NCI-H1930 (cell line): ENCODE measurements at regions not wholly inside any gene's neighbourhood (a gene's known extent, or its start where the extent isn't known, plus 50 kb on each side); places are given as distances from the start of the nearest gene placed in this dataset.

Experiments used
- DNase-seq, 2 experiments: peaks; one replicate each; lab custom pipeline; 2025; lab: John Stamatoyannopoulos, UW

GRCh38 chrX:39953879-39954278 lies 143.9 kb downstream of the BCOR start:
- no peak for DNase-seq

GRCh38 chrX:39954851-39955250 lies 142.9 kb downstream of the BCOR start:
- DNase-seq: no peak

- DNase-seq: no peak
Measured at GRCh38 chrX:39955625-39956024, 142.1 kb downstream of the BCOR start.

GRCh38 chrX:39956803-39957394 lies 140.9 kb downstream of the BCOR start:
- DNase-seq: no peak

GRCh38 chrX:39957816-39958566 lies 139.8 kb downstream of the BCOR start:
- DNase-seq: no peak

GRCh38 chrX:39958850-39959249 lies 138.9 kb downstream of the BCOR start:
- DNase-seq: no peak

- DNase-seq: no peak
Measured at GRCh38 chrX:39960219-39960618, 137.5 kb downstream of the BCOR start.

- DNase-seq: no peak
Measured at GRCh38 chrX:39961441-39961840, 136.3 kb downstream of the BCOR start.

GRCh38 chrX:39965051-39965573 lies 132.6 kb downstream of the BCOR start:
- no peak for DNase-seq

GRCh38 chrX:39966176-39966575 lies 131.6 kb downstream of the BCOR start:
- DNase-seq: no peak

- DNase-seq: no peak
Measured at GRCh38 chrX:39967348-39967747, 130.4 kb downstream of the BCOR start.

- DNase-seq: peak; percentile 25 to 29
Measured at GRCh38 chrX:39969099-39969818, 128.5 kb downstream of the BCOR start.

GRCh38 chrX:39969819-39970504 lies 127.8 kb downstream of the BCOR start:
- no peak for DNase-seq

GRCh38 chrX:39971760-39972159 lies 126.0 kb downstream of the BCOR start:
- DNase-seq: no peak

- no peak for DNase-seq
Measured at GRCh38 chrX:39972340-39972739, 125.4 kb downstream of the BCOR start.

- no peak for DNase-seq
Measured at GRCh38 chrX:39973810-39974209, 123.9 kb downstream of the BCOR start.

- no peak for DNase-seq
Measured at GRCh38 chrX:39974270-39974669, 123.5 kb downstream of the BCOR start.

- no peak for DNase-seq
Measured at GRCh38 chrX:39975101-39975925, 122.4 kb downstream of the BCOR start.

GRCh38 chrX:39981946-39982345 lies 115.8 kb downstream of the BCOR start:
- DNase-seq: no peak

- DNase-seq: no peak
Measured at GRCh38 chrX:39982948-39983347, 114.8 kb downstream of the BCOR start.

GRCh38 chrX:39983715-39984114 lies 114.0 kb downstream of the BCOR start:
- no peak for DNase-seq
